ENCODE measurements at regions not wholly inside any gene's neighbourhood (a gene's known extent, or its start where the extent isn't known, plus 50 kb on each side); places are given as distances from the start of the nearest gene placed in this dataset.
"Not testable (repeated sequence)": the region's sequence is repeated elsewhere in the genome, so short reads cannot be mapped to it uniquely, and the experiment has no call there.

DNA sequence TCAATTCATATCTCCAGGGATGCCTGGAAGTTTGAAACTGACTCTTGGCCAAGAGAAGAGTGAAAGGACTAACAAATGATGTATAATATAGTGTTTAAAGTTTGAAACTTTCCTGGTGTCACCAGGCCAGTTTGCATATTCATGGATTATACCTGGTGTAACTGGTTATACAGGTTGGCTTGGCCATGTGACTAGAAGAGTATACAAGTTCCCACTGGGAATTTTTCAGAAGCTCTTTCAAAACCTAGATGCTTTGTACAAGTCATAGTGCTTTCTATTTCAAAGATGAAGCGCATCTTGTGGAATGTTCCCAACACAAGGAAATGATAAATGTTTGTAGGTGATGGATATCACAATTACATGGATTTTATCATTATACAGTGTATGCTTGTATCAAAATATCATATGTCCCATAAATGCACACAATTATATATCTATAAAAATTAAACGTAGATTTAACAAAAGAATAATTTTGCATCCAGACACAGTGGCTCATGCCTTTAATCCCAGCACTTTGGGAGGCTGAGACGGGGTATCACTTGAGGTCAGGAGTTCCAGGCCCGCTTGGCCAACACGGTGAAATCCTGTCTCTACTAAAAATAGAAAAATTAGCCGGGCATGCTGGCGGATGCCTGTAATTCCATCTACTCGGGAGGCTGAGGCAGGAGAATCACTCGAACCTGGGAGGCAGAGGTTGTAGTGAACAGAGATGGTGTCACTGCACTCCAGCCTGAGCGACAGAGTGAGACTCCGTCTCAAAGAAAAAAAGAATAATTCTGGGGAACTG is 1420.2 kb downstream of the GRIK2 start:
- DNase-seq (ENCODE audit: low read depth in 2 of 3, low spot score in 1 of 3): no peak

DNA sequence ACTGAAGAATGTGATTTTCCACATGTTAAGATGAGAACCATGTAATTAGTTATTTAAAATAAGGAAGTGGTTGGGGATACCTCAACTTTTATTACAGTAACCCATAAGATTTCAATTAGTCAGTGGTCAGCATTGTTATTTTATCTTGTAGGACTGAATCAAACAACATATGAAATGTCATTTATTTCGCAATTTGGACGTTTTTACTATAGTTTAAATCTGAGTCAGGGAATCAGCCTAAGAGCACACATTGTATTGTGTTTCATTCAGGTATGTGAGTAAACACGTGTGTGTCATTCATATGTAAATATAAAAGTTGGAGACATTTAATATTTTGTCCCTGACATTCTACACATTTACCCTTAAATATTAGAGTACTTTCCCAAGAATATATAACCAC is 1418.7 kb downstream of the GRIK2 start:
- no peak for DNase-seq (ENCODE audit: low read depth in 2 of 3, low spot score in 1 of 3)

- not testable (repeated sequence) for DNase-seq (ENCODE audit: low read depth in 2 of 3, low spot score in 1 of 3)
Observed at GRCh38 chr6:102808944-102809505, 1415.5 kb downstream of the GRIK2 start.

- no peak for DNase-seq (ENCODE audit: low read depth in 2 of 3, low spot score in 1 of 3)
Observed at GRCh38 chr6:102799051-102799450, 1405.5 kb downstream of the GRIK2 start.

GRCh38 chr6:102798636-102799035 is 1405.1 kb downstream of the GRIK2 start:
- no peak for DNase-seq (ENCODE audit: low read depth in 2 of 3, low spot score in 1 of 3)

DNA sequence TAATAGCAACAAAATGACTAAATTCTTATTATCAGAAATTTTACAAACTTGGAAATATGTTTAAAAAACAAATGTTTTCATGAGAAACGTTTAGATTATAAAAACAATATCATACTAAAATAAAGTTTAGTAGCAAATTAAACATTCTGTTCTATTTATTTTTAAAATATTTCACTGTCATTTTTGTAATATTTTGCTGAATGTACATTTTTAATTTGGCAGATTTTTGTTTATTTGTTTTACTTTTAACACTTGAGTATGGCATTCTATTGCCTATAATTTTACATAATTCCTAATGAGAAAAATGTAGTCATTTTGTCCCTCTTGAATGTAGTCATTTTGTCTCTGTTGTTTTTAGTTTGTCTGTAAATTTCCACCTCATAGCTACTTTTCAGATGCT is 1400.2 kb downstream of the GRIK2 start:
- DNase-seq (ENCODE audit: low read depth in 2 of 3, low spot score in 1 of 3): no peak

- DNase-seq (ENCODE audit: low read depth in 2 of 3, low spot score in 1 of 3): no peak
Observed at GRCh38 chr6:102774326-102774725, 1380.8 kb downstream of the GRIK2 start.

DNA sequence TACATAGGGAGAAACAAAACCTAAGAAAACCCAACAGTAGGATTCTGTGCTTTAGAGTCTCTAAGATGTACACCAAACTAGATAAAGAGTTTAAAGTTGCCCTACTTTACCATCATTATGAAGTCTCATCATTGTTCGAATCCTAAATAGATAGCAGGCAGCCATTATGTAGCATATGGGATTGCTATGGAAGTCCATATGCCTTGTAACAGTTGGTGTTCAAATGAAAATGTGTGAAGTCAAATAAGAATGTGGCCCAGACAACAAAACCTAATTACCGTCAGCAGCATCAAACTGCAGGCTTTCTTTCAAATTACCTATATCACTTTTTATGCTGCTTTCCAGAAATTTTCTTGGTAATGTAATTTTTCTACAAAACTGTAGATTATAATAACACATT is 1380.1 kb downstream of the GRIK2 start:
- DNase-seq (ENCODE audit: low read depth in 2 of 3, low spot score in 1 of 3): no peak

DNA sequence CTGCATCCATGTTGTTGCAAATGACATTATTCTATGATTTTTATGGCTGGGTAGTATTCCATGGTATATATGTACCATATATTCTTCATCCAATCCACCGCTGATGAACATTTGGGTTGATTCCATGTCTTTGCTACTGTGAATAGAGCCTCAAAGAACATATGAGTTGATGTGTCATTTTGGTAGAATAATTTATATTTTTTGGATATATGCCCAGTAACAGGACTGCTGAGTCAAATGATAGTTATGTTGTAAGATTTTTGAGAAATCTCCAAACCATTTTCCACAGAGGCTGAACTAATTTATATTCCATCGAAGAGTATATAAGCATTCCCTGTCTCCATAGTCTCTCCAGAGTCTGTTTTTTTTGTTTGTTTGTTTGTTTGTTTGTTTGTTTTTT is 1373.5 kb downstream of the GRIK2 start:
- no peak for DNase-seq (ENCODE audit: low read depth in 2 of 3, low spot score in 1 of 3)

DNA sequence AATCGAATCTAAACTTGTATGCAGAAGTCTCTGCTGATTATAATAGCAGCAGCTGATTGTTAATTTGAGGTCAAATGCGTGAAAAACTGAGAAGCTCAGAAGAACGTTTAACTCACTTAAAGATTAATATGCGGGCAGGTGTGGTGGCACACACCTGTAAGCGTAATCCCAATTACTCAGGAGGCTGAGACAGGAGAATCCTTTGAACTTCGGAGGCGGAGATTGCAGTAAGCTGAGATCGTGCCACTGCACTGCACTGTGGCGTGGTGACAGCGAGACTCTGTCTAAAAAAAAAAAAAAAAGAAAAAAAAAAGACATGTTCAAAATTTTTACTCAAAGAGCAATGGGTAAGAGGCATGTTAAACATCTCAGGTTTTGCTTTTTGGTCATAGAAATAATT is 1370.8 kb downstream of the GRIK2 start:
- no peak for DNase-seq (ENCODE audit: low read depth in 2 of 3, low spot score in 1 of 3)

GRCh38 chr6:102763891-102764290 is 1370.4 kb downstream of the GRIK2 start:
- no peak for DNase-seq (ENCODE audit: low read depth in 2 of 3, low spot score in 1 of 3)

DNA sequence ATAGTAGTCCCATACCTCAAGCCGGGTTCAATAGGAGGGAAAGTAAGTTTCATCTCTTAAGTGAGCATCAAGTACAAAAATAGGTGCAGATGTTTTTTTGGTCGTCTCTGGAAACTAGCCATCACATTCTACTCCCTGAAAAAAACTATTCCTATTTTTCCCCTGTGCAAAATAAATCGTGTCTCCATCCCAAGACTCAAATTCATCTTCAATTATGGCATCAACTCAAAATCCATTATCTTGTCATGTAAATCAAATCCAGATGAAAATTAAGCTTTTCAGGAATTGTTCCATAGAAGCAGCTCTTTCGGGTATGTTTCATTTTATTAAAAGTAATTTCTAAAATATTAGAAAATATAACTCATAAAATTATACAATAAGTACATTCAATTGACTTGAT is 1368.4 kb downstream of the GRIK2 start:
- no peak for DNase-seq (ENCODE audit: low read depth in 2 of 3, low spot score in 1 of 3)

- no peak for DNase-seq (ENCODE audit: low read depth in 2 of 3, low spot score in 1 of 3)
Observed at GRCh38 chr6:102759415-102759814, 1365.9 kb downstream of the GRIK2 start.

- not testable (repeated sequence) for DNase-seq (ENCODE audit: low read depth in 2 of 3, low spot score in 1 of 3)
Observed at GRCh38 chr6:102758536-102758935, 1365.0 kb downstream of the GRIK2 start.

GRCh38 chr6:102749210-102749971 is 1355.9 kb downstream of the GRIK2 start:
- no peak for DNase-seq (ENCODE audit: low read depth in 2 of 3, low spot score in 1 of 3)

DNA sequence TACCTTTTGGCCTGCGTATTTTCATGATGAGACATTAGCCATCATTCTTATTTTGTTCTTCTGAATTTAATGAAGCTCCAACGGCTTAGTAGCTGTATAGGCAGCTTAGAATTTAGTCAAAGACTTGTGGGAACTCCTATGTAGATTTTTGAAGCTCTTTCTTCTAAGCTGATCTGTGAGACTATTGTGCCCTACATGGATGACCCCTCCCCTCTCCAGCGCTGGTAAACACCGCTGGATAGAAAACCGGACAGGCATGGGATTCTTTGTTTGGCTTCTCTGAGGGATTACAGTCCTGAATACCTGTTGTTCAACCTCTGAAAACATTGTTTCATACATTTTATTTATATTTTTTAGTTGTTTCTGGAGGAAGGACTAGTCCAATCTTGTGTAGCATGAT is 1353.4 kb downstream of the GRIK2 start:
- DNase-seq (ENCODE audit: low read depth in 2 of 3, low spot score in 1 of 3): no peak

DNA sequence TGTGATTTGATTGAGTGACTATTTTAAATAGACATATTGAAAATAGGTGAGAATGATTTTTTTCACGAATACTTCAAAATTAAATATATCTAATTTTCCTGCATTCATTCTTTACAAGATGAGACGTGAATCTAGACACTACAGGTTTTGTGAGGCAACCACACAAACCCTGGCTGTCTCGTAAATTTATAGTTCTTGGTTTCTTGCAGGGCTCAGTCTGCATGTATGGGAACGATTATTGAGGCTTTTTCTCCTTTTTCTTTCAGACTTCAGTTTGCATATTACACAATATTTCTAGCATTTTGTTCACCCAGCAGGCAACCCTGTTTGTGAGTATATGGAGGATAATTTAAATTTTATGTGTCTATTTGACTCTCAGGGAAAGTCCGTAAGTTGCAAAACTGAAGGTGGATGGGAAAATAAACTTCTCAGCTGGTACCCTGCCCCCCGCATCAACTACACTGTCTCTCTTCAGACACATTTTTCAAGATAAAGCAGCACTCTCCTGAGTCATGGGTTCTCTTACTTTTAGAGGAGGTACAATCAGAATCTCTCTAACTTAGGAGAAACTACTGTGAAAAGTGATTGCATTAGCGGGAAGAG is 1349.3 kb downstream of the GRIK2 start:
- no peak for DNase-seq (ENCODE audit: low read depth in 2 of 3, low spot score in 1 of 3)

GRCh38 chr6:102742028-102742427 is 1348.5 kb downstream of the GRIK2 start:
- DNase-seq (ENCODE audit: low read depth in 2 of 3, low spot score in 1 of 3): no peak

GRCh38 chr6:102736941-102737368 is 1343.4 kb downstream of the GRIK2 start:
- no peak for DNase-seq (ENCODE audit: low read depth in 2 of 3, low spot score in 1 of 3)

- DNase-seq (ENCODE audit: low read depth in 2 of 3, low spot score in 1 of 3): no peak
Observed at GRCh38 chr6:102732898-102733297, 1339.4 kb downstream of the GRIK2 start.

DNA sequence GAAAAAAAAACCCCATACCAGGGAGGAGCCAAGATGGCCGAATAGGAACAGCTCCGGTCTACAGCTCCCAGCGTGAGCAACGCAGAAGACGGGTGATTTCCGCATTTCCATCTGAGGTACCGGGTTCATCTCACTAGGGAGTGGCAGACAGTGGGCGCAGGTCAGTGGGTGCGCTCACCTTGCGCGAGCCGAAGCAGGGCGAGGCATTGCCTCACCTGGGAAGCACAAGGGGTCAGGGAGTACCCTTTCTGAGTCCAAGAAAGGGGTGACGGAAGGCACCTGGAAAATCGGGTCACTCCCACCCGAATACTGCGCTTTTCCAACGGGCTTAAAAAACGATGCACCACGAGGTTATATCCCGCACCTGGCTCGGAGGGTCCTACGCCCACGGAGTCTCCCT is 1328.6 kb downstream of the GRIK2 start:
- DNase-seq (ENCODE audit: low read depth in 2 of 3, low spot score in 1 of 3): not testable (repeated sequence)

All from stimulated activated CD4-positive, alpha-beta T cell treated with anti-CD3 and anti-CD28 coated beads, Interleukin-12 subunit alpha, Interleukin-12 subunit beta, amount 100 ng/mL, for 48 hours (primary cell).